IMR-90 (cell line): ENCODE measurements at regions not wholly inside any gene's neighbourhood (a gene's known extent, or its start where the extent isn't known, plus 50 kb on each side); places are given as distances from the start of the nearest gene placed in this dataset.

Source experiments
- ATAC-seq: fragments of 200-7000 bp; cut with Tn5 transposase; 2 replicates; pipeline ENCODE4 v1.9.1; 2020; ENCODE audit warnings: low read depth, mild to moderate bottlenecking, moderate library complexity
- BruUV-seq: library from RNA; stranded (reverse); fragments of 400-500 nt; replicated peaks from 2 replicates; lab custom pipeline; 2021; lab: Mats Ljungman, UMichigan
- CTCF ChIA-PET: fragments of 300-600 bp; formaldehyde crosslinking; extraction: SDS; loops from one replicate; lab custom pipeline; 2021; ENCODE audit warnings: antibody characterized with exemption; lab: Yijun Ruan, JAX
- POLR2A ChIA-PET: fragments of 300-600 bp; sonication (Branson Sonifier 250); formaldehyde crosslinking; loops from one replicate; lab custom pipeline; 2022; ENCODE audit warnings: antibody characterized with exemption; ENCODE audit not compliant: unreplicated experiment; lab: Charles Lee
- DNase-seq: peaks from one replicate; pipeline ENCODE4 v3.0.0; 2013
- H2AFZ ChIP-seq: replicated peaks from 2 replicates; pipeline ENCODE3; 2013; ENCODE audit warnings: low read length, mild to moderate bottlenecking; ENCODE audit not compliant: poor library complexity
- H2AK5ac ChIP-seq: 2 replicates; pipeline ENCODE4 v1.6.1; 2013; ENCODE audit warnings: low read depth, low read length, inconsistent platforms
- H2AK9ac ChIP-seq: replicated peaks from 2 replicates; pipeline ENCODE3; 2013; ENCODE audit warnings: mild to moderate bottlenecking, low read depth, low read length, moderate library complexity; ENCODE audit not compliant: poor library complexity
- H2BK120ac ChIP-seq: 2 replicates; pipeline ENCODE4 v1.6.1; 2013; ENCODE audit warnings: low read depth, low read length, inconsistent platforms
- H2BK15ac ChIP-seq: 3 replicates; pipeline ENCODE4 v1.6.1; 2013; ENCODE audit warnings: low read depth, low read length, inconsistent platforms
- H2BK20ac ChIP-seq: 2 replicates; pipeline ENCODE4 v1.6.1; 2013; ENCODE audit warnings: low read depth, mild to moderate bottlenecking, inconsistent platforms, low read length, moderate library complexity
- H2BK5ac ChIP-seq: 2 replicates; pipeline ENCODE4 v1.6.1; 2013; ENCODE audit warnings: mild to moderate bottlenecking, low read depth, low read length, inconsistent platforms; ENCODE audit not compliant: poor library complexity, severe bottlenecking
- H3K14ac ChIP-seq: replicated peaks from 2 replicates; pipeline ENCODE4 v1.6.1; 2013; ENCODE audit warnings: low read depth, low read length, inconsistent platforms
- H3K18ac ChIP-seq: 2 replicates; pipeline ENCODE4 v1.6.1; 2013; ENCODE audit warnings: low read depth, low read length, control low read depth
- H3K23ac ChIP-seq: 2 replicates; pipeline ENCODE4 v1.6.1; 2013; ENCODE audit warnings: low read depth, low read length, inconsistent platforms
- H3K27ac ChIP-seq: 2 replicates; pipeline ENCODE4 v1.5.1; 2013; ENCODE audit warnings: mild to moderate bottlenecking, control low read depth, low read length; ENCODE audit not compliant: insufficient read depth
- H3K27me3 ChIP-seq: 2 replicates; pipeline ENCODE4 v1.6.1; 2013; ENCODE audit warnings: low read length; ENCODE audit not compliant: control insufficient read depth, insufficient read depth
- H3K36me3 ChIP-seq: 2 replicates; pipeline ENCODE4 v1.6.1; 2013; ENCODE audit warnings: low read length, mixed read lengths; ENCODE audit not compliant: control insufficient read depth, insufficient read depth
- H3K4ac ChIP-seq: 2 replicates; pipeline ENCODE4 v1.6.1; 2013; ENCODE audit warnings: low read depth, low read length, inconsistent platforms
- H3K4me1 ChIP-seq: 2 replicates; pipeline ENCODE4 v1.6.1; 2013; ENCODE audit warnings: low read length, mixed read lengths; ENCODE audit not compliant: control insufficient read depth, insufficient read depth
- H3K4me2 ChIP-seq: 2 replicates; pipeline ENCODE4 v1.6.1; 2013; ENCODE audit warnings: low read depth, mild to moderate bottlenecking, control low read depth, low read length, moderate library complexity
- H3K4me3 ChIP-seq: 2 replicates; pipeline ENCODE4 v1.5.1; 2013; ENCODE audit warnings: low read depth, mild to moderate bottlenecking, control low read depth, low read length, moderate library complexity; ENCODE audit not compliant: insufficient read depth
- H3K56ac ChIP-seq: 2 replicates; pipeline ENCODE4 v1.6.1; 2013; ENCODE audit warnings: low read length, inconsistent platforms; ENCODE audit not compliant: insufficient read depth; ENCODE audit errors: extremely low read depth
- H3K79me1 ChIP-seq, 2 experiments: 2 replicates each; pipeline ENCODE4 v1.6.1; 2013; ENCODE audit warnings: low read length in 2 of 2, inconsistent platforms in 1 of 2, low read depth in 1 of 2
- H3K9ac ChIP-seq: 2 replicates; pipeline ENCODE4 v1.6.1; 2013; ENCODE audit warnings: low read depth, low read length, control low read depth
- H3K9me1 ChIP-seq: 2 replicates; pipeline ENCODE4 v1.6.1; 2013; ENCODE audit warnings: low read length, inconsistent platforms; ENCODE audit not compliant: insufficient read depth
- H3K9me3 ChIP-seq: 2 replicates; pipeline ENCODE4 v1.6.1; 2013; ENCODE audit warnings: low read length; ENCODE audit not compliant: control insufficient read depth, insufficient read depth
- H4K20me1 ChIP-seq: 2 replicates; pipeline ENCODE4 v1.6.1; 2013; ENCODE audit warnings: low read length, inconsistent platforms; ENCODE audit not compliant: insufficient read depth
- H4K5ac ChIP-seq: 2 replicates; pipeline ENCODE4 v1.6.1; 2013; ENCODE audit warnings: mild to moderate bottlenecking, low read depth, low read length, control low read depth
- H4K8ac ChIP-seq, 2 experiments: 2 replicates each; pipeline ENCODE4 v1.6.1; 2013; ENCODE audit warnings: low read depth in 2 of 2, low read length in 2 of 2, control low read depth in 1 of 2, inconsistent platforms in 1 of 2
- H4K91ac ChIP-seq: 2 replicates; pipeline ENCODE4 v1.6.1; 2013; ENCODE audit warnings: low read depth, low read length, inconsistent platforms; ENCODE audit not compliant: insufficient read depth
- BHLHE40 ChIP-seq: fragments of 150-350 bp; IDR thresholded peaks from 2 replicates; pipeline ENCODE4 v1.6.1; 2016; ENCODE audit warnings: mild to moderate bottlenecking, low read depth, low read length
- CEBPB ChIP-seq: IDR thresholded peaks from 2 replicates; pipeline ENCODE4 v1.6.1; 2012; ENCODE audit warnings: low read depth, low read length, improper control_type of control experiment
- CHD1 ChIP-seq: IDR thresholded peaks from 2 replicates; pipeline ENCODE4 v1.6.1; 2012; ENCODE audit warnings: low read depth, low read length, improper control_type of control experiment
- FOS ChIP-seq: fragments of 150-350 bp; IDR thresholded peaks from 2 replicates; pipeline ENCODE4 v1.6.1; 2016; ENCODE audit warnings: low read depth, low read length
- MAFK ChIP-seq: IDR thresholded peaks from 2 replicates; pipeline ENCODE4 v1.6.1; 2012; ENCODE audit warnings: low read depth, low read length, improper control_type of control experiment
- MAZ ChIP-seq: IDR thresholded peaks from 2 replicates; pipeline ENCODE4 v1.6.1; 2012; ENCODE audit warnings: low read depth, mild to moderate bottlenecking, low read length, improper control_type of control experiment, moderate library complexity, borderline replicate concordance
- MXI1 ChIP-seq: IDR thresholded peaks from 2 replicates; pipeline ENCODE4 v1.6.1; 2012; ENCODE audit warnings: low read depth, mild to moderate bottlenecking, low read length, moderate library complexity, borderline replicate concordance
- NFE2L2 ChIP-seq: fragments of 150-350 bp; IDR thresholded peaks from 2 replicates; pipeline ENCODE4 v1.6.1; 2016; ENCODE audit warnings: low read depth, mild to moderate bottlenecking, low read length
- POLR2A ChIP-seq: IDR thresholded peaks from 2 replicates; pipeline ENCODE4 v1.6.1; 2012; ENCODE audit warnings: mild to moderate bottlenecking, low read depth, low read length
- RAD21 ChIP-seq: IDR thresholded peaks from 2 replicates; pipeline ENCODE4 v1.6.1; 2012; ENCODE audit warnings: low read length, improper control_type of control experiment
- RCOR1 ChIP-seq: IDR thresholded peaks from 2 replicates; pipeline ENCODE4 v1.6.1; 2012; ENCODE audit warnings: mild to moderate bottlenecking, low read length, improper control_type of control experiment; ENCODE audit not compliant: insufficient replicate concordance
- RFX5 ChIP-seq: IDR thresholded peaks from 2 replicates; pipeline ENCODE4 v1.8.0; 2012; ENCODE audit warnings: low read depth, mild to moderate bottlenecking, low read length, moderate library complexity
- SMC3 ChIP-seq: fragments of 150-350 bp; IDR thresholded peaks from 2 replicates; pipeline ENCODE4 v1.6.1; 2016; ENCODE audit warnings: low read depth, mild to moderate bottlenecking, antibody characterized with exemption, low read length, moderate library complexity
- WGBS, 2 experiments: methylation state at CpG; one replicate each; pipeline versions ENCODE4 v1.1.5 to v1.1.7; 2013; ENCODE audit warnings: missing lambda C conversion rate in 2 of 2; ENCODE audit not compliant: insufficient read length in 1 of 2; ENCODE audit errors: extremely low coverage in 2 of 2; 5-methylcytosine and 5-hydroxymethylcytosine counted together
- dilution Hi-C: fragments of 300-500 bp; cut with HindIII; formaldehyde crosslinking; loops from one replicate; pipeline ENCODE4 v1.14.3; 2018; ENCODE audit warnings: low sequenced_read_pairs; ENCODE audit not compliant: unreplicated experiment
- in situ Hi-C: fragments of 300-500 bp; cut with MboI; formaldehyde crosslinking; loops from 3 replicates; pipeline ENCODE4 v1.14.3; 2019; ENCODE audit warnings: low sequenced_read_pairs, inconsistent platforms, mixed read lengths
- intact Hi-C: fragments of 100-400 bp; cut with micrococcal nuclease; formaldehyde crosslinking; loops from 2 replicates; pipeline ENCODE4 v1.10.0; 2022
- TF ChIP-seq, protein P1 (sequence below): conservative IDR thresholded peaks from 2 replicates; pipeline ENCODE4 v1.5.1; 2012; ENCODE audit warnings: mild to moderate bottlenecking, low read depth, low read length, improper control_type of control experiment
- TF ChIP-seq, protein P2 (sequence below): fragments of 150-350 bp; IDR thresholded peaks from 2 replicates; pipeline ENCODE4 v1.6.1; 2016; ENCODE audit warnings: low read depth, mild to moderate bottlenecking, low read length, moderate library complexity, borderline replicate concordance
- TF ChIP-seq, protein P3 (sequence below): fragments of 150-350 bp; IDR thresholded peaks from 2 replicates; pipeline ENCODE4 v1.6.1; 2017; ENCODE audit warnings: mild to moderate bottlenecking, antibody characterized with exemption, low read length, low read depth

DNA sequence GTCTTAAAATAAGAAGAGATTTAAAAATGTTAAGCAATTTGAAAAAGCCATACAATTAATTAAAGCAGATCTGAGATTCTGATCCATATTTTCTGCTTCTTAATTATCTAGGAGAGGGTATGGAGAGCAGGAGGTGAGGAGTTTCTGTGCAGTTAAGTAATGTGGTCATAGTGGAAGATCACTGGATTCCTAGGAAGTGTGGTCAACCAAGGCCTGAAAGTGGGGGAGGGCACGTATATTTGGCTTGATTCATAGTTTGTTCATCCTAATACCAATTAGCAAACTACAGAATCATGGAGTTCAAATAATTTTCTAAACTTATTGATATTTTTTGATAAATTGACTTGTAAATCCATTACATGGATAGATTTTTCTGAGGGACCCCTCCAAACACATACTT lies 768.3 kb downstream of the RAPGEF2 start:
- TF ChIP-seq MAFK, result no peak
- TF ChIP-seq, protein P1, sequence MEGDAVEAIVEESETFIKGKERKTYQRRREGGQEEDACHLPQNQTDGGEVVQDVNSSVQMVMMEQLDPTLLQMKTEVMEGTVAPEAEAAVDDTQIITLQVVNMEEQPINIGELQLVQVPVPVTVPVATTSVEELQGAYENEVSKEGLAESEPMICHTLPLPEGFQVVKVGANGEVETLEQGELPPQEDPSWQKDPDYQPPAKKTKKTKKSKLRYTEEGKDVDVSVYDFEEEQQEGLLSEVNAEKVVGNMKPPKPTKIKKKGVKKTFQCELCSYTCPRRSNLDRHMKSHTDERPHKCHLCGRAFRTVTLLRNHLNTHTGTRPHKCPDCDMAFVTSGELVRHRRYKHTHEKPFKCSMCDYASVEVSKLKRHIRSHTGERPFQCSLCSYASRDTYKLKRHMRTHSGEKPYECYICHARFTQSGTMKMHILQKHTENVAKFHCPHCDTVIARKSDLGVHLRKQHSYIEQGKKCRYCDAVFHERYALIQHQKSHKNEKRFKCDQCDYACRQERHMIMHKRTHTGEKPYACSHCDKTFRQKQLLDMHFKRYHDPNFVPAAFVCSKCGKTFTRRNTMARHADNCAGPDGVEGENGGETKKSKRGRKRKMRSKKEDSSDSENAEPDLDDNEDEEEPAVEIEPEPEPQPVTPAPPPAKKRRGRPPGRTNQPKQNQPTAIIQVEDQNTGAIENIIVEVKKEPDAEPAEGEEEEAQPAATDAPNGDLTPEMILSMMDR, result no peak
- no peak for TF ChIP-seq RFX5
- no peak for TF ChIP-seq CHD1
- no peak for TF ChIP-seq NFE2L2
- TF ChIP-seq SMC3, result no peak
- TF ChIP-seq, protein P2, sequence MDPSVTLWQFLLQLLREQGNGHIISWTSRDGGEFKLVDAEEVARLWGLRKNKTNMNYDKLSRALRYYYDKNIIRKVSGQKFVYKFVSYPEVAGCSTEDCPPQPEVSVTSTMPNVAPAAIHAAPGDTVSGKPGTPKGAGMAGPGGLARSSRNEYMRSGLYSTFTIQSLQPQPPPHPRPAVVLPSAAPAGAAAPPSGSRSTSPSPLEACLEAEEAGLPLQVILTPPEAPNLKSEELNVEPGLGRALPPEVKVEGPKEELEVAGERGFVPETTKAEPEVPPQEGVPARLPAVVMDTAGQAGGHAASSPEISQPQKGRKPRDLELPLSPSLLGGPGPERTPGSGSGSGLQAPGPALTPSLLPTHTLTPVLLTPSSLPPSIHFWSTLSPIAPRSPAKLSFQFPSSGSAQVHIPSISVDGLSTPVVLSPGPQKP, result no peak
- no peak for TF ChIP-seq BHLHE40
- no peak for TF ChIP-seq POLR2A
- no peak for TF ChIP-seq RAD21
- TF ChIP-seq FOS, result no peak
- no peak for TF ChIP-seq CEBPB
- no peak for TF ChIP-seq MXI1
- TF ChIP-seq, protein P3, sequence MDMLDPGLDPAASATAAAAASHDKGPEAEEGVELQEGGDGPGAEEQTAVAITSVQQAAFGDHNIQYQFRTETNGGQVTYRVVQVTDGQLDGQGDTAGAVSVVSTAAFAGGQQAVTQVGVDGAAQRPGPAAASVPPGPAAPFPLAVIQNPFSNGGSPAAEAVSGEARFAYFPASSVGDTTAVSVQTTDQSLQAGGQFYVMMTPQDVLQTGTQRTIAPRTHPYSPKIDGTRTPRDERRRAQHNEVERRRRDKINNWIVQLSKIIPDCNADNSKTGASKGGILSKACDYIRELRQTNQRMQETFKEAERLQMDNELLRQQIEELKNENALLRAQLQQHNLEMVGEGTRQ, result no peak
- no peak for TF ChIP-seq RCOR1
- TF ChIP-seq MAZ, result no peak
- CTCF ChIA-PET, result no interaction called here
- Histone ChIP-seq H2BK20ac (no peak overlapping the region), H2AK9ac (no peak overlapping the region), H3K18ac (no peak overlapping the region), H3K36me3 (no peaks in the 10 kb centered on the region), H3K9me3 (no peaks in the 10 kb centered on the region), H2AFZ (no peak overlapping the region), H3K27ac (no peak overlapping the region), H4K91ac (no peak overlapping the region), H3K27me3 (no peaks in the 10 kb centered on the region), H4K20me1 (no peaks in the 10 kb centered on the region), H3K4me1 (no peaks in the 10 kb centered on the region), H3K9me1 (no peaks in the 10 kb centered on the region), H3K4me2 (no peak overlapping the region), H2BK15ac (no peak overlapping the region), H3K14ac (no peak overlapping the region), H2BK120ac (no peak overlapping the region), H2AK5ac (no peak overlapping the region), H3K23ac (no peak overlapping the region), H3K79me1 (no peaks in the 10 kb centered on the region), H3K9ac (no peak overlapping the region), H2BK5ac (no peak overlapping the region), H3K56ac (no peak overlapping the region), H3K4ac (no peak overlapping the region), H4K5ac (no peak overlapping the region), H4K8ac (no peak overlapping the region), H3K4me3 (no peak overlapping the region)
- intact Hi-C loops, result no loop called here
- POLR2A ChIA-PET, result no interaction called here
- no peak for DNase-seq
- dilution Hi-C loops, result no loop called here
- BruUV-seq, result no TSS peak
- no peak for ATAC-seq
- no CpG with 5 or more reads among the region's 1 CpG for WGBS, 2 experiments
- in situ Hi-C loops, result no loop called here
